ENCODE measurements at regions not wholly inside any gene's neighbourhood (a gene's known extent, or its start where the extent isn't known, plus 50 kb on each side); places are given as distances from the start of the nearest gene placed in this dataset.

DNA sequence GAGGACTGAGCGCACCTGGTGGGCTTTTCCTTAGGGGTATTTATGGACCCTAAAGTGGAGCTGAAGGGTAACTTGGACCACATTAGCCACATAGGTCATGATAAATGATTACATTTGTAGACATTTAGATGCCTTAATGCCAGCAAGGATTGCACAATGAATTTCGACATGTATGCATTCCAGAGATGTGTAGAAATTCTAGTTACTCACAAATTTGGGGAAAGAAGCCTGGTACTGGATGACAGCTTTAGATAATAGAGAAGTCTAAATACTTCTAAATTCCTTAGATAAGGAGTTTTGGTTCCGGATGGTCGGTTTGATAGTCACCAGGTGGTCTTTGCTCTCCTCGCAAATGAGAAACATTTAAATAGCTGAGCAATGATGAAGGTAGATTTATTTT, 609.5 kb upstream of the PRKX start:
- TF ChIP-seq POLR2AphosphoS5 (IDR thresholded peaks at IDR 0.05; ENCODE audit: low read depth, low read length) (no peak), REST (IDR thresholded peaks at IDR 0.05; ENCODE audit: insufficient read depth in 1 of 2, low read depth in 2 of 2, low read length in 2 of 2) (no peak), TAF1 (IDR thresholded peaks at IDR 0.05; ENCODE audit: borderline replicate concordance, insufficient read depth, low read length) (no peak)

Measured in PFSK-1 (cell line).